Putamen (tissue), 1 donor: ENCODE measurements at regions not wholly inside any gene's neighbourhood (a gene's known extent, or its start where the extent isn't known, plus 50 kb on each side); places are given as distances from the start of the nearest gene placed in this dataset.

Experiments used
- DNase-seq: peaks from one replicate; pipeline ENCODE4 v3.0.0-alpha.2; 2016; ENCODE audit warnings: low spot score

GRCh38 chr5:5633579-5633978 lies 211.1 kb downstream of the ICE1 start:
- DNase-seq, result no peak

- DNase-seq, result no peak
Measured at GRCh38 chr5:5632678-5633077, 210.2 kb downstream of the ICE1 start.

GRCh38 chr5:5629607-5629978 lies 207.1 kb downstream of the ICE1 start:
- no peak for DNase-seq

GRCh38 chr5:5628866-5629606 lies 206.6 kb downstream of the ICE1 start:
- DNase-seq, result no peak

- DNase-seq, result no peak
Measured at GRCh38 chr5:5626412-5626811, 203.9 kb downstream of the ICE1 start.

GRCh38 chr5:5625491-5625890 lies 203.0 kb downstream of the ICE1 start:
- DNase-seq, result no peak

- no peak for DNase-seq
Measured at GRCh38 chr5:5623397-5623796, 200.9 kb downstream of the ICE1 start.

GRCh38 chr5:5622806-5623205 lies 200.3 kb downstream of the ICE1 start:
- no peak for DNase-seq

- no peak for DNase-seq
Measured at GRCh38 chr5:5619546-5619945, 197.1 kb downstream of the ICE1 start.

GRCh38 chr5:5617024-5617423 lies 194.5 kb downstream of the ICE1 start:
- no peak for DNase-seq

GRCh38 chr5:5616247-5616895 lies 193.9 kb downstream of the ICE1 start:
- DNase-seq, result no peak

GRCh38 chr5:5615569-5615968 lies 193.1 kb downstream of the ICE1 start:
- DNase-seq, result no peak

GRCh38 chr5:5613261-5613990 lies 190.9 kb downstream of the ICE1 start:
- DNase-seq, result no peak

- DNase-seq, result no peak
Measured at GRCh38 chr5:5612096-5612495, 189.6 kb downstream of the ICE1 start.

- no peak for DNase-seq
Measured at GRCh38 chr5:5609935-5610334, 187.5 kb downstream of the ICE1 start.

GRCh38 chr5:5605170-5605764 lies 182.8 kb downstream of the ICE1 start:
- DNase-seq, result no peak

GRCh38 chr5:5602554-5602953 lies 180.1 kb downstream of the ICE1 start:
- no peak for DNase-seq

GRCh38 chr5:5598547-5599113 lies 176.2 kb downstream of the ICE1 start:
- DNase-seq, result no peak

- DNase-seq, result no peak
Measured at GRCh38 chr5:5593391-5593790, 170.9 kb downstream of the ICE1 start.

- no peak for DNase-seq
Measured at GRCh38 chr5:5592541-5592940, 170.1 kb downstream of the ICE1 start.

- no peak for DNase-seq
Measured at GRCh38 chr5:5591567-5591966, 169.1 kb downstream of the ICE1 start.

GRCh38 chr5:5589857-5590256 lies 167.4 kb downstream of the ICE1 start:
- no peak for DNase-seq
